ENCODE measurements at regions not wholly inside any gene's neighbourhood (a gene's known extent, or its start where the extent isn't known, plus 50 kb on each side); places are given as distances from the start of the nearest gene placed in this dataset.

- DNase-seq (ENCODE audit: low read depth) (no peak), FAIRE-seq (no peak)
- H2AFZ ChIP-seq (ENCODE audit: low read depth, low read length) = no peak overlapping the region
- H3K4me2 ChIP-seq (ENCODE audit: low read length) = no peak overlapping the region
- H3K4me3 ChIP-seq (ENCODE audit: insufficient read depth, low read depth, low read length) = no peak overlapping the region
- H3K9me3 ChIP-seq (ENCODE audit: insufficient read depth, low read depth, low read length) = no peaks in the 10 kb centered on the region
- Mint-ChIP-seq H3K36me3 (ENCODE audit: low read depth, unreplicated experiment) (no peaks in the 10 kb centered on the region), H3K4me1 (ENCODE audit: low read depth, unreplicated experiment) (peaks cover 4% of the 10 kb centered on the region), H3K4me3 (ENCODE audit: unreplicated experiment) (no peak overlapping the region), H3K9me3 (ENCODE audit: unreplicated experiment) (no peaks in the 10 kb centered on the region), H3K27ac (ENCODE audit: unreplicated experiment) (no peak overlapping the region), H3K27me3 (ENCODE audit: low read depth, unreplicated experiment) (peaks cover 4% of the 10 kb centered on the region)
- no peak overlapping the region for H3K9ac ChIP-seq (ENCODE audit: low read length)
- H3K79me2 ChIP-seq (ENCODE audit: insufficient read depth, low read length) = no peaks in the 10 kb centered on the region
- peaks cover 8% of the 10 kb centered on the region for H3K4me1 ChIP-seq (ENCODE audit: insufficient read depth, low read length)
- H3K27ac ChIP-seq (ENCODE audit: low read depth, low read length) = no peak overlapping the region
- no peaks in the 10 kb centered on the region for H4K20me1 ChIP-seq (ENCODE audit: insufficient read depth, low read length)
- H3K36me3 ChIP-seq (ENCODE audit: insufficient read depth, low read length) = no peaks in the 10 kb centered on the region
- H3K27me3 ChIP-seq (ENCODE audit: insufficient read depth, low read length) = no peaks in the 10 kb centered on the region
- TF ChIP-seq CTCF (IDR thresholded peaks at IDR 0.05; ENCODE audit: insufficient read depth, low read depth, low read length) (no peak), EZH2 (IDR thresholded peaks at IDR 0.05; ENCODE audit: insufficient read depth, low read length) (no peak)
Observed at GRCh38 chr3:65174713-65175112, 486.9 kb upstream of the ADAMTS9 start.

- H4K20me1 ChIP-seq (ENCODE audit: insufficient read depth, low read length) = no peaks in the 10 kb centered on the region
- Mint-ChIP-seq H3K9me3 (ENCODE audit: unreplicated experiment) (no peaks in the 10 kb centered on the region), H3K4me1 (ENCODE audit: low read depth, unreplicated experiment) (peaks cover 4% of the 10 kb centered on the region), H3K27ac (ENCODE audit: unreplicated experiment) (peak overlapping the region; percentile 18), H3K36me3 (ENCODE audit: low read depth, unreplicated experiment) (no peaks in the 10 kb centered on the region), H3K27me3 (ENCODE audit: low read depth, unreplicated experiment) (peaks cover 4% of the 10 kb centered on the region), H3K4me3 (ENCODE audit: unreplicated experiment) (no peak overlapping the region)
- no peaks in the 10 kb centered on the region for H3K36me3 ChIP-seq (ENCODE audit: insufficient read depth, low read length)
- H2AFZ ChIP-seq (ENCODE audit: low read depth, low read length) = no peak overlapping the region
- no peak overlapping the region for H3K4me3 ChIP-seq (ENCODE audit: insufficient read depth, low read depth, low read length)
- H3K79me2 ChIP-seq (ENCODE audit: insufficient read depth, low read length) = no peaks in the 10 kb centered on the region
- H3K9me3 ChIP-seq (ENCODE audit: insufficient read depth, low read depth, low read length) = no peaks in the 10 kb centered on the region
- FAIRE-seq = no peak
- peaks cover 8% of the 10 kb centered on the region for H3K4me1 ChIP-seq (ENCODE audit: insufficient read depth, low read length)
- no peaks in the 10 kb centered on the region for H3K27me3 ChIP-seq (ENCODE audit: insufficient read depth, low read length)
- no peak overlapping the region for H3K4me2 ChIP-seq (ENCODE audit: low read length)
- TF ChIP-seq EZH2 (IDR thresholded peaks at IDR 0.05; ENCODE audit: insufficient read depth, low read length) = no peak
- no peak for TF ChIP-seq CTCF (IDR thresholded peaks at IDR 0.05; ENCODE audit: insufficient read depth, low read depth, low read length)
- H3K9ac ChIP-seq (ENCODE audit: low read length) = no peak overlapping the region
- DNase-seq (ENCODE audit: low read depth) = no peak
- H3K27ac ChIP-seq (ENCODE audit: low read depth, low read length) = no peak overlapping the region
Observed at GRCh38 chr3:65173841-65174240, 486.0 kb upstream of the ADAMTS9 start.

GRCh38 chr3:65172209-65172608, 484.4 kb upstream of the ADAMTS9 start:
- Histone ChIP-seq H3K9ac (ENCODE audit: low read length) (no peak overlapping the region), H3K27me3 (ENCODE audit: insufficient read depth, low read length) (no peaks in the 10 kb centered on the region), H3K4me2 (ENCODE audit: low read length) (no peak overlapping the region), H2AFZ (ENCODE audit: low read depth, low read length) (no peak overlapping the region), H3K4me3 (ENCODE audit: insufficient read depth, low read depth, low read length) (no peak overlapping the region), H3K27ac (ENCODE audit: low read depth, low read length) (no peak overlapping the region), H3K79me2 (ENCODE audit: insufficient read depth, low read length) (no peaks in the 10 kb centered on the region), H3K36me3 (ENCODE audit: insufficient read depth, low read length) (no peaks in the 10 kb centered on the region), H3K4me1 (ENCODE audit: insufficient read depth, low read length) (peaks cover 4% of the 10 kb centered on the region), H3K9me3 (ENCODE audit: insufficient read depth, low read depth, low read length) (no peaks in the 10 kb centered on the region), H4K20me1 (ENCODE audit: insufficient read depth, low read length) (no peaks in the 10 kb centered on the region)
- DNase-seq (ENCODE audit: low read depth) = no peak
- no peak for FAIRE-seq
- Mint-ChIP-seq H3K9me3 (ENCODE audit: unreplicated experiment) (no peaks in the 10 kb centered on the region), H3K27ac (ENCODE audit: unreplicated experiment) (no peak overlapping the region), H3K36me3 (ENCODE audit: low read depth, unreplicated experiment) (no peaks in the 10 kb centered on the region), H3K4me3 (ENCODE audit: unreplicated experiment) (no peak overlapping the region), H3K4me1 (ENCODE audit: low read depth, unreplicated experiment) (peaks cover 3% of the 10 kb centered on the region), H3K27me3 (ENCODE audit: low read depth, unreplicated experiment) (peaks cover 4% of the 10 kb centered on the region)
- TF ChIP-seq CTCF (IDR thresholded peaks at IDR 0.05; ENCODE audit: insufficient read depth, low read depth, low read length) = no peak
